ENCODE measurements at regions not wholly inside any gene's neighbourhood (a gene's known extent, or its start where the extent isn't known, plus 50 kb on each side); places are given as distances from the start of the nearest gene placed in this dataset.
A peak's percentile ranks its signal among the peaks of the same experiment; 100 is the strongest.

DNA sequence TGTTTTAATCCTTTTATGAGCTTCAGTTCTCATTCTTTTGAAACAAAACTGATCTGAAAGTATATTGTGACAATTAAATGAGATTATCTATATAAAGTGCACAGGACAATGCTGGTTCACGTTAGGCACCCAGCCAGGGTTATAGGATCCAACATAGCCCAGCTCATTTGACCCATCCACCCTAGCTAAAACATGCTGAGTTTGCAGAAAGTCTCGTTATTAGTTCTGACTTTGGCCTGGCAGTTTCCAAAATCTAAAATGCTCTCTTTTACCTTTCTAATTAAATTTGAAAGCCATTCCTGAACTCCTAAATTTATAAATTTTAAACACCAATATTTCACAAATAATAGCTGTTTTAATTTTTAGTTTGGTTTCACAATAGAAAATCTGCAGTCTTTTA lies 131.9 kb upstream of the PTPRD start:
- Histone ChIP-seq H3K9me3 (peaks cover 0 to 8% of the 10 kb centered on the region in 2 donors), H3K4me3 (no peak overlapping the region), H3K27ac (no peak overlapping the region), H3K27me3 (no peaks in the 10 kb centered on the region), H3K4me1 (no peaks in the 10 kb centered on the region), H3K36me3 (no peaks in the 10 kb centered on the region)
- ATAC-seq: no peak
- TF ChIP-seq, protein P1, sequence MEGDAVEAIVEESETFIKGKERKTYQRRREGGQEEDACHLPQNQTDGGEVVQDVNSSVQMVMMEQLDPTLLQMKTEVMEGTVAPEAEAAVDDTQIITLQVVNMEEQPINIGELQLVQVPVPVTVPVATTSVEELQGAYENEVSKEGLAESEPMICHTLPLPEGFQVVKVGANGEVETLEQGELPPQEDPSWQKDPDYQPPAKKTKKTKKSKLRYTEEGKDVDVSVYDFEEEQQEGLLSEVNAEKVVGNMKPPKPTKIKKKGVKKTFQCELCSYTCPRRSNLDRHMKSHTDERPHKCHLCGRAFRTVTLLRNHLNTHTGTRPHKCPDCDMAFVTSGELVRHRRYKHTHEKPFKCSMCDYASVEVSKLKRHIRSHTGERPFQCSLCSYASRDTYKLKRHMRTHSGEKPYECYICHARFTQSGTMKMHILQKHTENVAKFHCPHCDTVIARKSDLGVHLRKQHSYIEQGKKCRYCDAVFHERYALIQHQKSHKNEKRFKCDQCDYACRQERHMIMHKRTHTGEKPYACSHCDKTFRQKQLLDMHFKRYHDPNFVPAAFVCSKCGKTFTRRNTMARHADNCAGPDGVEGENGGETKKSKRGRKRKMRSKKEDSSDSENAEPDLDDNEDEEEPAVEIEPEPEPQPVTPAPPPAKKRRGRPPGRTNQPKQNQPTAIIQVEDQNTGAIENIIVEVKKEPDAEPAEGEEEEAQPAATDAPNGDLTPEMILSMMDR (IDR thresholded peaks at IDR 0.05): no peak
- DNase-seq: no peak
- intact Hi-C loops (cut with DNase I): no loop called here

DNA sequence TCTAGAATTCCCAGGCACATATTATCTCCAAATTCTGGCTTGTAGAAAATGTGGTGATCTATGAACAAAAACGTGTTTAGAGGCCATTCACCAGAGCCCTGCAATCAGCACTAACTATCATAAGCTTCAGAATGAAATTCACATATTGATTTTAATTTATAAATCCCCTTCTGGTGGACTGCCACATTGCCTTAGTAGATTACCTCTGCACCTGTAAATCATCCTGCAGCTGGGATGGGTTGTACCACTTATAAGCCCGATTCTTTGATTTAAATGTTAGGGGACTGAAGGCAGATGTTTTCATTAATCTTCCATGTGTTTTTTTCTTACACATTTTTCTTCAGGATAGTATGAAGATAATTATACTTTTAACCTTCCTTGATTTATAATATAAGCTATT lies 140.7 kb upstream of the PTPRD start:
- intact Hi-C loops (cut with DNase I): no loop called here
- Histone ChIP-seq H3K4me3 (no peak overlapping the region), H3K9me3 (peaks cover 0 to 18% of the 10 kb centered on the region in 2 donors), H3K4me1 (no peaks in the 10 kb centered on the region), H3K27me3 (no peaks in the 10 kb centered on the region), H3K27ac (no peak overlapping the region), H3K36me3 (no peaks in the 10 kb centered on the region)
- TF ChIP-seq, protein P1 (IDR thresholded peaks at IDR 0.05): no peak
- no peak for ATAC-seq
- DNase-seq: no peak

DNA sequence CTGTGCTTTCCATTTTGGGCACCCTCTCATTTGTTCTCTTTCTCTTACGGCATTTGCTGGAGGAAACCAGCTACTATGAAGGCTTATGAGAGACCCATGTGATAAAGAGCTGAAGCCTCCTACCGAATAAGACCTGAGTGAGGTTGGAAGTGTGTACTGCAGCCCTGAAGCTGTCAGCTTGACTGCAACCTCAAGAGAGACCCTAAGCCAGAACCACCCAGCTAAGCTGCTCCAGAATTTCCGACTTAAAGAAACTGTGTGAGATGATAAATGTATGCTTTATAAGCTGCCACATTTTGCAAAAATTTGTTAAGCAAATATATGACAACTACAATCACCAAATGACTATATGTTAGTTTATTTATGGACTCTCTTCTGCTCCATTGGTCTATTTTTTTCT lies 151.7 kb upstream of the PTPRD start:
- ATAC-seq: no peak
- H3K27ac ChIP-seq: no peak overlapping the region
- H3K4me3 ChIP-seq: no peak overlapping the region
- TF ChIP-seq, protein P1 (IDR thresholded peaks at IDR 0.05): no peak
- intact Hi-C loops (cut with DNase I): no loop called here
- no peaks in the 10 kb centered on the region for H3K36me3 ChIP-seq
- H3K4me1 ChIP-seq: no peaks in the 10 kb centered on the region
- H3K27me3 ChIP-seq: no peaks in the 10 kb centered on the region
- DNase-seq: no peak
- H3K9me3 ChIP-seq: peaks cover 0 to 15% of the 10 kb centered on the region in 2 donors

DNA sequence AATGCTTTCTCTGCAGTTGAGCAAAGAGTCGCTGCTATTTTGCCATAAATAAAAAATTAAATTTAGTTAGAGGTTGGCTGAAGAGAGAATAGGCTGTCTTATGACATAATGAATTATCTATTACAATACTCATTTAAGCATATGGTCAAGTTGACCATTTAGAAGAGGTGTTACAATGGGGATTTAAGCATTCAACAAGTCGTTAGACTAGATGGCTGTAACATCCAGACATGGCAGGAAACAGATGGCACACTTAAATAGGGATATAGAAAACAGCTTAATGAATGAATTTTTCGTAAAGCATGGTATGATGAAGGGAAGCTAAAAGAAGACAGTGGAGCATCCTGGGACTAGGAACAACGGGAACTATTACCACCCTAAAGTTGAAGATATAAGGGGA lies 160.3 kb upstream of the PTPRD start:
- TF ChIP-seq, protein P1 (IDR thresholded peaks at IDR 0.05): no peak
- no peaks in the 10 kb centered on the region for H3K4me1 ChIP-seq
- no peaks in the 10 kb centered on the region for H3K36me3 ChIP-seq
- H3K27me3 ChIP-seq: no peaks in the 10 kb centered on the region
- H3K9me3 ChIP-seq: peaks cover 0 to 13% of the 10 kb centered on the region in 2 donors
- intact Hi-C loops (cut with DNase I): no loop called here
- ATAC-seq (no peak), DNase-seq (no peak)
- no peak overlapping the region for H3K27ac ChIP-seq
- no peak overlapping the region for H3K4me3 ChIP-seq

DNA sequence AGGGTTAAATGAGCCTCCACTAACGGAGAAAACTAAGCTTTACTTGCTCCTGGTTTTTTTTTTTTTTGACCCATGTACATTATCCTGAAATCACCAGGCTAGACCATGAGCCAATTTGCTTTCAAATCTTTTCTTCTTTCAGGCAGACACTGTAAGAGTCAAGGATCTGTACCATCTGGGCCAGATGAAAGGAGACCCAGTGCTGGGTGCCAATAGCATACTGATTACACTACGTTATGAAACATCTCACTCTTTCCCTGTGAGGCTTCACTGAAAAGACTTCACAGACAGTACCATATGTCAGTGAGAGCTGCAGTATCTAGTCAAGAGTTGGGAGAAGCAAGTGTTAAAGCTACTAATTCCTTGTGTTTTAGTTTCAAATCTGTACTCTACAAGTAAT lies 161.2 kb upstream of the PTPRD start:
- ATAC-seq (no peak), DNase-seq (peak in 2 of 4 donors; percentile 20 to 59)
- intact Hi-C loops (cut with DNase I): no loop called here
- Histone ChIP-seq H3K4me1 (no peaks in the 10 kb centered on the region), H3K36me3 (no peaks in the 10 kb centered on the region), H3K27ac (no peak overlapping the region), H3K9me3 (peaks cover 0 to 13% of the 10 kb centered on the region in 2 donors), H3K27me3 (no peaks in the 10 kb centered on the region), H3K4me3 (no peak overlapping the region)
- TF ChIP-seq, protein P1 (IDR thresholded peaks at IDR 0.05): no peak

Data from left lung (tissue), 4 donors.